H1 (cell line): ENCODE measurements at regions not wholly inside any gene's neighbourhood (a gene's known extent, or its start where the extent isn't known, plus 50 kb on each side); places are given as distances from the start of the nearest gene placed in this dataset.

ENCODE experiments used
- TF ChIP-seq, protein P1 (sequence below): IDR thresholded peaks from 2 replicates; pipeline ENCODE4 v1.6.1; 2012; ENCODE audit warnings: low read length, inconsistent platforms
- TF ChIP-seq, protein P2 (sequence below): fragments of 300-600 bp; sonication (generic); IDR thresholded peaks from 2 replicates; pipeline ENCODE4 v1.7.1; 2012; ENCODE audit warnings: low read length, moderate library complexity, mild to moderate bottlenecking, inconsistent platforms; ENCODE audit not compliant: insufficient replicate concordance

DNA sequence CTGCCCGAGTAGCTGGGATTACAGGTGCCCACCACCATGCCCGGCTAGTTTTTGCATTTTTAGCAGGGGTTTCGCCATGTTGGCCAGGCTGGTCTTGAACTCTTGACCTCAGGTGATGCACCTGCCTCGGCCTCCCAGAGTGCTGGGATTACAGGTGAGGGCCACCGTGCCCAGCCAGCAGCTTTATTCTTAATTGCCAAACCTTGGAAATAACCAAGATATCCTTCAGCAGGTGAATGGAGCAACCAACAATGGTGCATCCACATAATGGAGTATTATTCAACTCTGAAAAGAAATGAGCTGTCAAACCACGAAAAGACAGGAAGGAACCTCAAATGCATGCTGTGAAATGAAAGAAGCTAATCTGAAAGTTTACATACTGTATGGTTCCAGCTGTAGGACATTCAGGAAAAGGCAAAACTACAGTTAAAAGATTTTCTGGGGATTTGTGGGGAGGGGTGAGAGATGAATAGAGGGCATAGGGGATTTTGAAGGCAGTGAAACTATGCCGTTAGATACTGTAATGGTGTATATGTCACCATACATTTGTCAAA is 118.8 kb upstream of the CCND2 start (continued):
- TF ChIP-seq, protein P1, sequence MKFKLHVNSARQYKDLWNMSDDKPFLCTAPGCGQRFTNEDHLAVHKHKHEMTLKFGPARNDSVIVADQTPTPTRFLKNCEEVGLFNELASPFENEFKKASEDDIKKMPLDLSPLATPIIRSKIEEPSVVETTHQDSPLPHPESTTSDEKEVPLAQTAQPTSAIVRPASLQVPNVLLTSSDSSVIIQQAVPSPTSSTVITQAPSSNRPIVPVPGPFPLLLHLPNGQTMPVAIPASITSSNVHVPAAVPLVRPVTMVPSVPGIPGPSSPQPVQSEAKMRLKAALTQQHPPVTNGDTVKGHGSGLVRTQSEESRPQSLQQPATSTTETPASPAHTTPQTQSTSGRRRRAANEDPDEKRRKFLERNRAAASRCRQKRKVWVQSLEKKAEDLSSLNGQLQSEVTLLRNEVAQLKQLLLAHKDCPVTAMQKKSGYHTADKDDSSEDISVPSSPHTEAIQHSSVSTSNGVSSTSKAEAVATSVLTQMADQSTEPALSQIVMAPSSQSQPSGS, result no peak
- TF ChIP-seq, protein P2, sequence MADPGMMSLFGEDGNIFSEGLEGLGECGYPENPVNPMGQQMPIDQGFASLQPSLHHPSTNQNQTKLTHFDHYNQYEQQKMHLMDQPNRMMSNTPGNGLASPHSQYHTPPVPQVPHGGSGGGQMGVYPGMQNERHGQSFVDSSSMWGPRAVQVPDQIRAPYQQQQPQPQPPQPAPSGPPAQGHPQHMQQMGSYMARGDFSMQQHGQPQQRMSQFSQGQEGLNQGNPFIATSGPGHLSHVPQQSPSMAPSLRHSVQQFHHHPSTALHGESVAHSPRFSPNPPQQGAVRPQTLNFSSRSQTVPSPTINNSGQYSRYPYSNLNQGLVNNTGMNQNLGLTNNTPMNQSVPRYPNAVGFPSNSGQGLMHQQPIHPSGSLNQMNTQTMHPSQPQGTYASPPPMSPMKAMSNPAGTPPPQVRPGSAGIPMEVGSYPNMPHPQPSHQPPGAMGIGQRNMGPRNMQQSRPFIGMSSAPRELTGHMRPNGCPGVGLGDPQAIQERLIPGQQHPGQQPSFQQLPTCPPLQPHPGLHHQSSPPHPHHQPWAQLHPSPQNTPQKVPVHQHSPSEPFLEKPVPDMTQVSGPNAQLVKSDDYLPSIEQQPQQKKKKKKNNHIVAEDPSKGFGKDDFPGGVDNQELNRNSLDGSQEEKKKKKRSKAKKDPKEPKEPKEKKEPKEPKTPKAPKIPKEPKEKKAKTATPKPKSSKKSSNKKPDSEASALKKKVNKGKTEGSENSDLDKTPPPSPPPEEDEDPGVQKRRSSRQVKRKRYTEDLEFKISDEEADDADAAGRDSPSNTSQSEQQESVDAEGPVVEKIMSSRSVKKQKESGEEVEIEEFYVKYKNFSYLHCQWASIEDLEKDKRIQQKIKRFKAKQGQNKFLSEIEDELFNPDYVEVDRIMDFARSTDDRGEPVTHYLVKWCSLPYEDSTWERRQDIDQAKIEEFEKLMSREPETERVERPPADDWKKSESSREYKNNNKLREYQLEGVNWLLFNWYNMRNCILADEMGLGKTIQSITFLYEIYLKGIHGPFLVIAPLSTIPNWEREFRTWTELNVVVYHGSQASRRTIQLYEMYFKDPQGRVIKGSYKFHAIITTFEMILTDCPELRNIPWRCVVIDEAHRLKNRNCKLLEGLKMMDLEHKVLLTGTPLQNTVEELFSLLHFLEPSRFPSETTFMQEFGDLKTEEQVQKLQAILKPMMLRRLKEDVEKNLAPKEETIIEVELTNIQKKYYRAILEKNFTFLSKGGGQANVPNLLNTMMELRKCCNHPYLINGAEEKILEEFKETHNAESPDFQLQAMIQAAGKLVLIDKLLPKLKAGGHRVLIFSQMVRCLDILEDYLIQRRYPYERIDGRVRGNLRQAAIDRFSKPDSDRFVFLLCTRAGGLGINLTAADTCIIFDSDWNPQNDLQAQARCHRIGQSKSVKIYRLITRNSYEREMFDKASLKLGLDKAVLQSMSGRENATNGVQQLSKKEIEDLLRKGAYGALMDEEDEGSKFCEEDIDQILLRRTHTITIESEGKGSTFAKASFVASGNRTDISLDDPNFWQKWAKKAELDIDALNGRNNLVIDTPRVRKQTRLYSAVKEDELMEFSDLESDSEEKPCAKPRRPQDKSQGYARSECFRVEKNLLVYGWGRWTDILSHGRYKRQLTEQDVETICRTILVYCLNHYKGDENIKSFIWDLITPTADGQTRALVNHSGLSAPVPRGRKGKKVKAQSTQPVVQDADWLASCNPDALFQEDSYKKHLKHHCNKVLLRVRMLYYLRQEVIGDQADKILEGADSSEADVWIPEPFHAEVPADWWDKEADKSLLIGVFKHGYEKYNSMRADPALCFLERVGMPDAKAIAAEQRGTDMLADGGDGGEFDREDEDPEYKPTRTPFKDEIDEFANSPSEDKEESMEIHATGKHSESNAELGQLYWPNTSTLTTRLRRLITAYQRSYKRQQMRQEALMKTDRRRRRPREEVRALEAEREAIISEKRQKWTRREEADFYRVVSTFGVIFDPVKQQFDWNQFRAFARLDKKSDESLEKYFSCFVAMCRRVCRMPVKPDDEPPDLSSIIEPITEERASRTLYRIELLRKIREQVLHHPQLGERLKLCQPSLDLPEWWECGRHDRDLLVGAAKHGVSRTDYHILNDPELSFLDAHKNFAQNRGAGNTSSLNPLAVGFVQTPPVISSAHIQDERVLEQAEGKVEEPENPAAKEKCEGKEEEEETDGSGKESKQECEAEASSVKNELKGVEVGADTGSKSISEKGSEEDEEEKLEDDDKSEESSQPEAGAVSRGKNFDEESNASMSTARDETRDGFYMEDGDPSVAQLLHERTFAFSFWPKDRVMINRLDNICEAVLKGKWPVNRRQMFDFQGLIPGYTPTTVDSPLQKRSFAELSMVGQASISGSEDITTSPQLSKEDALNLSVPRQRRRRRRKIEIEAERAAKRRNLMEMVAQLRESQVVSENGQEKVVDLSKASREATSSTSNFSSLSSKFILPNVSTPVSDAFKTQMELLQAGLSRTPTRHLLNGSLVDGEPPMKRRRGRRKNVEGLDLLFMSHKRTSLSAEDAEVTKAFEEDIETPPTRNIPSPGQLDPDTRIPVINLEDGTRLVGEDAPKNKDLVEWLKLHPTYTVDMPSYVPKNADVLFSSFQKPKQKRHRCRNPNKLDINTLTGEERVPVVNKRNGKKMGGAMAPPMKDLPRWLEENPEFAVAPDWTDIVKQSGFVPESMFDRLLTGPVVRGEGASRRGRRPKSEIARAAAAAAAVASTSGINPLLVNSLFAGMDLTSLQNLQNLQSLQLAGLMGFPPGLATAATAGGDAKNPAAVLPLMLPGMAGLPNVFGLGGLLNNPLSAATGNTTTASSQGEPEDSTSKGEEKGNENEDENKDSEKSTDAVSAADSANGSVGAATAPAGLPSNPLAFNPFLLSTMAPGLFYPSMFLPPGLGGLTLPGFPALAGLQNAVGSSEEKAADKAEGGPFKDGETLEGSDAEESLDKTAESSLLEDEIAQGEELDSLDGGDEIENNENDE, result no peak
